ENCODE measurements at regions not wholly inside any gene's neighbourhood (a gene's known extent, or its start where the extent isn't known, plus 50 kb on each side); places are given as distances from the start of the nearest gene placed in this dataset.

DNA sequence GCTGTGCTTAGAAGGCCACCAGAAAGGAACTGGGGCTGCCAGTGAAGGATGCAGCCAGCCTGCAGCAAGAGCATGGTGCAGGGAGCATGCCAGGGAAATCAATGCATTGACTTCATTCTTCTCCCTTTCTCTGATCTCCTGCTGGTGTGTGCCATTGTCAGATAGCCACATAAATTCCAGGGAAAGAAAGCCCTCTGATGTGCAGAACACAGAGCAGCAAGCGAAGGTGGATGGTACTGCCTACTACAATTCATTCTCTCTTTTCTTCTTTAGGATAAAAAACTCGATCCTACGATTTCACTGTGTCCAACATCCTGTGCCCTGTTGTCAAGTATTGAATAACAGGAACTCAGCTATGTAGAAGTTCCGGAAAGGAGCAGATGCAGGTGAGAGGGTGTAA, 446.7 kb upstream of the TMEM132C start:
- DNase-seq = no peak
- Mint-ChIP-seq H3K4me1 (ENCODE audit: low read depth) (no peaks in the 10 kb centered on the region), H3K4me3 (no peak overlapping the region), H3K36me3 (ENCODE audit: low read depth) (no peaks in the 10 kb centered on the region; the same call in 1 of the 2 replicates), H3K27ac (no peak overlapping the region), H3K27me3 (ENCODE audit: insufficient read depth) (no peaks in the 10 kb centered on the region; the same call in 1 of the 2 replicates), H3K9me3 (peaks cover 48% of the 10 kb centered on the region)
- TF ChIP-seq, protein P1, sequence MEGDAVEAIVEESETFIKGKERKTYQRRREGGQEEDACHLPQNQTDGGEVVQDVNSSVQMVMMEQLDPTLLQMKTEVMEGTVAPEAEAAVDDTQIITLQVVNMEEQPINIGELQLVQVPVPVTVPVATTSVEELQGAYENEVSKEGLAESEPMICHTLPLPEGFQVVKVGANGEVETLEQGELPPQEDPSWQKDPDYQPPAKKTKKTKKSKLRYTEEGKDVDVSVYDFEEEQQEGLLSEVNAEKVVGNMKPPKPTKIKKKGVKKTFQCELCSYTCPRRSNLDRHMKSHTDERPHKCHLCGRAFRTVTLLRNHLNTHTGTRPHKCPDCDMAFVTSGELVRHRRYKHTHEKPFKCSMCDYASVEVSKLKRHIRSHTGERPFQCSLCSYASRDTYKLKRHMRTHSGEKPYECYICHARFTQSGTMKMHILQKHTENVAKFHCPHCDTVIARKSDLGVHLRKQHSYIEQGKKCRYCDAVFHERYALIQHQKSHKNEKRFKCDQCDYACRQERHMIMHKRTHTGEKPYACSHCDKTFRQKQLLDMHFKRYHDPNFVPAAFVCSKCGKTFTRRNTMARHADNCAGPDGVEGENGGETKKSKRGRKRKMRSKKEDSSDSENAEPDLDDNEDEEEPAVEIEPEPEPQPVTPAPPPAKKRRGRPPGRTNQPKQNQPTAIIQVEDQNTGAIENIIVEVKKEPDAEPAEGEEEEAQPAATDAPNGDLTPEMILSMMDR (IDR thresholded peaks at IDR 0.05) = no peak

DNA sequence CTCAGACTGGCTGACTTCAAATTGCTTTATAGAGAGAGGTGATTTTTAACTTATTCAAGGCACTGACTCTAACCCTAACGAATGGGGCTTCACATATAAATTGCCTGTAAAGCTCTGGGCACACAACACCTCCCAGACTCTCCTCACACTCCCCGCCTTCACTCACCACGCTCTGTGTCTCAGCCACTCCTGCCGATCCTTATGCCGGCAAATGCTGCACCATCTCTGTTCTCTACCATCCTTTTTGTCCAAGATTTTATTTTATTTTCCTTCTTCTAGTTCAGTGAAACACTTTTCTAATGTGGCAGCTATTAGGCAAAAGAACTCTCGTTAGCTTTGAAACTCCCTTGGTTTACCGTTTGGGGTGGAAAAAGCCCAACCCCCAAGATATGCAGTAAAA, 446.1 kb upstream of the TMEM132C start:
- Mint-ChIP-seq H3K4me1 (ENCODE audit: low read depth) (no peaks in the 10 kb centered on the region), H3K36me3 (ENCODE audit: low read depth) (no peaks in the 10 kb centered on the region; the same call in 1 of the 2 replicates), H3K9me3 (peaks cover 51% of the 10 kb centered on the region), H3K27ac (no peak overlapping the region), H3K4me3 (no peak overlapping the region), H3K27me3 (ENCODE audit: insufficient read depth) (no peaks in the 10 kb centered on the region; the same call in 1 of the 2 replicates)
- DNase-seq = no peak
- TF ChIP-seq, protein P1 (IDR thresholded peaks at IDR 0.05) = no peak

DNA sequence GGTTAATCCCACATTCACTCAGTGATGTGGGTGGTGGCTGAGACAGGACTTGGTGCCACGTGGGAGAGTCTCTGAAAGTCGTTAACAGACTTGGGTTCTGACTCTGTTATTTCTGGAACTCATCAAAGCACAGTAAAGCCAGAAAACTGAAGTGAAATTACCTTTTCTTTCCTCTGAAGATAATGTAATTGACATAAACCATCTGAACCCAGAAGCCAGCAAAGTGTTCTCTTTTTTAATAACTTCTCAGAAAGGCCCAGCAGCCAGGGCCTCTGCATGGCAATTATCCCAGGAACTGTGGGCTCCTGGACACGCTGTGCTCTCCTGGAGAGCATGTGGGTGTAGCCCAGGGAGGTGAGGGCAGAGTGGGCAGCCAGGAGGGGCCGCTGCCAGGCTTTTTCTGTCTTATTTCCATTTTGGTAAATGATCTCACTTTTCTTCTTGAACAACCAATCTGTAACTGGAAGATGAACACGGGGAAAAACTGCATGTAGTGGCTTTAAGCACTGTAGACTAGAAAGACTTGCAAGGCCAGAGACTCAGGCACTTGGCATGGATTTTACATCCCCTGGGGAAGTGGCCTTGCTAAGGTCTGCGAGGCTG, 444.1 kb upstream of the TMEM132C start:
- no peak overlapping the region for H3K4me3 Mint-ChIP-seq
- H3K9me3 Mint-ChIP-seq = peaks cover 68% of the 10 kb centered on the region
- DNase-seq = no peak
- no peaks in the 10 kb centered on the region for H3K4me1 Mint-ChIP-seq (ENCODE audit: low read depth)
- H3K27ac Mint-ChIP-seq = no peak overlapping the region
- TF ChIP-seq, protein P1 (IDR thresholded peaks at IDR 0.05) = no peak
- H3K27me3 Mint-ChIP-seq (ENCODE audit: insufficient read depth) = no peaks in the 10 kb centered on the region; the same call in 1 of the 2 replicates
- H3K36me3 Mint-ChIP-seq (ENCODE audit: low read depth) = no peaks in the 10 kb centered on the region; the same call in 1 of the 2 replicates

DNA sequence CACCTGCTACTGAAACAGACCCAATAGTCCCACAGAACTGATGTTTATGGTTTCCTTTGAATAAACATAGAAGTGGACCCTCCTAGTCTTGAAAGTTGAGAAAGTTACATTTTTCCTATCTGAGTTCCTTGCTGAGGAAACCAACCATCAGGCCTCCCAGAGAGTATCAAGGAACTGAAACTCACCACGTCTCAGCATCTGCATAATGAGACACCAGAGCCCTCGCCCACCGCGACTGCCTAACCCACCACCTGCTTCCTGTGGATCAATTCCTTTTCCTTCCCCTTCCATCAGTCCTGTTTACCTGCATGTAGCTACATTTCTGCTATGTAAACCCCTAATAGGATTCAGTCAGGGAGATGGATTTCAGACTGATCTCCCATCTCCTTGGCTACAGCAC, 443.2 kb upstream of the TMEM132C start:
- Mint-ChIP-seq H3K9me3 (peaks cover 70% of the 10 kb centered on the region), H3K27me3 (ENCODE audit: insufficient read depth) (no peaks in the 10 kb centered on the region; the same call in 1 of the 2 replicates), H3K4me3 (no peak overlapping the region), H3K4me1 (ENCODE audit: low read depth) (no peaks in the 10 kb centered on the region), H3K27ac (no peak overlapping the region), H3K36me3 (ENCODE audit: low read depth) (no peaks in the 10 kb centered on the region; the same call in 1 of the 2 replicates)
- no peak for DNase-seq
- TF ChIP-seq, protein P1 (IDR thresholded peaks at IDR 0.05) = no peak

DNA sequence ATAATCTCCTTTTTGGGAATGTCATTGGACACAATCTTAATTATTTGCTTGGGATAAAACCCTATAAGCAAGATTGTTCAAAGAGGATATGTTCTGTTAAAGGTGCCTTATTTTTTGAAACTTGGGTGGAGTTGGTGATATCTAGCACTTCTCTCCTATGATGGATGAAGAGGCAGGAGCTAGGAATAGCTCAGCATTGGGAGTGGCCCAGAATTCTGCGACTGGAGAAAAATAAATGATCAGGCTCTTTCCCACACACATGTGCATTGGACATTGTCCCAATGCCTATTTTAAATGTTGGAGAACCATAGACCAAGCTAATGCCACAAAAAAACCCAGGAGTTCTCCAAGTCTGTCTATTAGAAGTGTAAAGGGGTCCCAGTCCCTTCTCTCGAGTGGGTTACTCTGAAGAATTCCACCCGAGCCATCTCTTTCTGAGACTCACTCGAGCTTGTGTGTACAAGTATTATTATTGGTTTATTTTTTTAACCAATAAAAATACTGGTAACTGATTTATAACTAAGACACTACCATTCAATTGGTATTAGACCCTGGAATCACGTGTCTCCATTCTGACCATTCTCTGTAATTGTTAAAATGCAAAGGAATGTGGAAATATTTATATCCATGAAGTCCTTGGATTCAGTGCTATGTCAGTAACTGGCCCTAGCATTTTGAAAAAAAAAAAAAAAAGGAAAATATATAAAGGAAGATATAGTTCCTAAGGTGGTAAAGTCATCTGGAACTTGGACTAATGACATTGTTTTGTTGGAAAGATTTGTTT, 437.5 kb upstream of the TMEM132C start:
- TF ChIP-seq, protein P1 (IDR thresholded peaks at IDR 0.05) = no peak
- DNase-seq = no peak
- Mint-ChIP-seq H3K9me3 (peaks cover 57% of the 10 kb centered on the region), H3K27ac (no peak overlapping the region), H3K4me3 (no peak overlapping the region), H3K27me3 (ENCODE audit: insufficient read depth) (no peaks in the 10 kb centered on the region), H3K36me3 (ENCODE audit: low read depth) (no peaks in the 10 kb centered on the region; the same call in 1 of the 2 replicates), H3K4me1 (ENCODE audit: low read depth) (no peaks in the 10 kb centered on the region)
